AG09319 (cell line): ENCODE measurements at regions not wholly inside any gene's neighbourhood (a gene's known extent, or its start where the extent isn't known, plus 50 kb on each side); places are given as distances from the start of the nearest gene placed in this dataset.
"Not testable (repeated sequence)": the region's sequence is repeated elsewhere in the genome, so short reads cannot be mapped to it uniquely, and the experiment has no call there.

Experiments used
- DNase-seq: peaks from one replicate; pipeline ENCODE4 v3.0.0-alpha.2; 2010; ENCODE audit warnings: low read depth; ENCODE audit errors: extremely low read depth
- TF ChIP-seq, protein P1 (sequence below): IDR thresholded peaks from 2 replicates; pipeline ENCODE4 v1.5.1; 2011; ENCODE audit warnings: low read depth, mild to moderate bottlenecking, inconsistent platforms, low read length, moderate library complexity

DNA sequence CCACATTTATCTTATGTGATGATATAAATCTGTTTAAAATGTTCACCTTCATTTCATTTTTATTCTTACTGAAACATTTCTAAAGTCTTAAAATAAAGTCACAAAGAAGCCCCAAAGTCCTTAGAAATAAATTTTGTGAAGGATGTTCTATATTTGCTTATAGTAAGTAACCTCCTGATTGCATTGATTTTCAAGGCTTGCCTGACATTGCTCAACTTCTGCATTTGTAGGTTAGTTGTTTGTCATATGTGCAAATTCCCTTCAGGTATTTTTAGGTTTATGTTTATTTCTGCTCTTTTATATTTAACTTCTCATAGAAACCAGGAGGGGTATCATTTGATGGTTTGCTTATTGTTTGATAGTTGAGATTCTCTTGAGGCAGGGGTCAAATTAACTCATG is 417.8 kb downstream of the ARL4A start:
- TF ChIP-seq, protein P1, sequence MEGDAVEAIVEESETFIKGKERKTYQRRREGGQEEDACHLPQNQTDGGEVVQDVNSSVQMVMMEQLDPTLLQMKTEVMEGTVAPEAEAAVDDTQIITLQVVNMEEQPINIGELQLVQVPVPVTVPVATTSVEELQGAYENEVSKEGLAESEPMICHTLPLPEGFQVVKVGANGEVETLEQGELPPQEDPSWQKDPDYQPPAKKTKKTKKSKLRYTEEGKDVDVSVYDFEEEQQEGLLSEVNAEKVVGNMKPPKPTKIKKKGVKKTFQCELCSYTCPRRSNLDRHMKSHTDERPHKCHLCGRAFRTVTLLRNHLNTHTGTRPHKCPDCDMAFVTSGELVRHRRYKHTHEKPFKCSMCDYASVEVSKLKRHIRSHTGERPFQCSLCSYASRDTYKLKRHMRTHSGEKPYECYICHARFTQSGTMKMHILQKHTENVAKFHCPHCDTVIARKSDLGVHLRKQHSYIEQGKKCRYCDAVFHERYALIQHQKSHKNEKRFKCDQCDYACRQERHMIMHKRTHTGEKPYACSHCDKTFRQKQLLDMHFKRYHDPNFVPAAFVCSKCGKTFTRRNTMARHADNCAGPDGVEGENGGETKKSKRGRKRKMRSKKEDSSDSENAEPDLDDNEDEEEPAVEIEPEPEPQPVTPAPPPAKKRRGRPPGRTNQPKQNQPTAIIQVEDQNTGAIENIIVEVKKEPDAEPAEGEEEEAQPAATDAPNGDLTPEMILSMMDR, result no peak

DNA sequence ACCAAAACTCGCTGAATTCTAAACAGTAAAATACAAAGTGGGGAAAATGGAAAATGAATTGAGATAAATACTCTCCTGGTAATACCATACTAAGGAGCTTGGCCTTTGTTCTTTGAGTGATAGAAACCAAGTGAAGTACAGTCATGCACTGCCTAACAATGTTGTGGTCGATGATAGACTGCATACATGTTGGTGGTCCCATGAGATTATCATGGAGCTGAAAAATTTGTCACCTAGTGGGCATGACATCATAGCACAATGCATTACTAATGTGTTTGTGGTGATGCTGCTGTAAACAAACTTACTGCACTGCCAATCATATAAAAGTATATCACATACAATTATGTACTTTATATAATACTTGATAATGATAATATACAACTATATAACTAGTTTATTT is 419.1 kb downstream of the ARL4A start:
- no peak for DNase-seq
- TF ChIP-seq, protein P1, result no peak

More for the DNA sequence above, 417.8 kb downstream of the ARL4A start:
- no peak for DNase-seq

DNA sequence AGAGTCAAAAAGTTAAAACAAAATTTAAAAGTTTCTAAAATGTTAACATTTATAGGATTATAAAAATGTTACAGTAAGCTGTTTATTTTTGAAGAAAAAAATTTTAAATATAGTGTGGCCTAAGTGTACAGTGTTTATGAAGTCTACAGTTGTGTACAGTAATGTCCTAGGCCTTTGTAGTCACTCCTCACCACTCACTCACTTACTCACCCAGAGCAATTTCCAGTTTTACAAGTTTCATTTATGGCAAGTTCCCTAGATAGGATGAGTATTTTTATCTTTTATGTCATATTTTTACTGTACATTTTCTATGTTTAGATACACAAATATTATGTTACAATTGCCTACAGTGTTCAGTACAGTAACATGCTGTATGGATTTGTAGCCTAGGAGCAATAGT is 419.9 kb downstream of the ARL4A start:
- DNase-seq, result no peak
- TF ChIP-seq, protein P1, result no peak

DNA sequence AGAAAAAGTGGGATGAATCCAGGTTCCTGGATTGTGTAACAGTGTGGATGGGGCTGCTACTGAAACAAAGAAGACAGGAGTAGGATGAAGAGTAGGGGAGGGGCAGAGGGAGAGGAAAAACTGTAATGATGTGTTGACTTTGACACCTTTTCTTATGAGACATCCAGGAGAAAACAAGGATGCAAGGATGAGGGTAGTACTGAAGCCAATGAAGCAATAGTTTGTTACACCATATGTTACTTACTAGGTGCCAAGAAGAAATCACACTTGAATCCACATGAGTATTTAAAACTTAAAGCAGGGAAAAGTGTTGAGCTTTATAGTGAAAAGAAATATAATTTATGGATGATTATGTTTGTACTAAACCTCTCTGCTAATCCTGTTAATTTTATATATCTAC is 420.6 kb downstream of the ARL4A start:
- DNase-seq, result no peak
- TF ChIP-seq, protein P1, result no peak

DNA sequence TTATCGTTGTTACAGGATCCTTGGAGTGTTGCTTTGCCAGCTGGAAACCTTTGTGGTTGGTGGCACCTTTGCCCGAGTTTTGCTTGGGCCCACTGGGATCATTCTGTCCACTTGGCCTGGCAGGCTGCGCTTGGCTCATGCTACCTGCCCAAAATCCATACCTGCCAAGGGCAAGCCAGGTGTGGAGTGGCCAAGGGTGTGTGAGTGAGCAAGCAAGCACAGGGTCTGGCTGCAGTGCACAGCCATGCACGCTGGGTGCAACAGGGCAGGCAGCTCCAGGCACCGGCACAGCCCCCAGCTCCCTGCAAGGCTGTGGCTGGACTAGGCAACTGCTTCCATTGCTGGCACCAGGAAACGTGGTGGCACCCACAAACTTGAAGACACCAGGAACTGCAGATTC is 421.8 kb downstream of the ARL4A start:
- TF ChIP-seq, protein P1, result no peak
- DNase-seq, result no peak

DNA sequence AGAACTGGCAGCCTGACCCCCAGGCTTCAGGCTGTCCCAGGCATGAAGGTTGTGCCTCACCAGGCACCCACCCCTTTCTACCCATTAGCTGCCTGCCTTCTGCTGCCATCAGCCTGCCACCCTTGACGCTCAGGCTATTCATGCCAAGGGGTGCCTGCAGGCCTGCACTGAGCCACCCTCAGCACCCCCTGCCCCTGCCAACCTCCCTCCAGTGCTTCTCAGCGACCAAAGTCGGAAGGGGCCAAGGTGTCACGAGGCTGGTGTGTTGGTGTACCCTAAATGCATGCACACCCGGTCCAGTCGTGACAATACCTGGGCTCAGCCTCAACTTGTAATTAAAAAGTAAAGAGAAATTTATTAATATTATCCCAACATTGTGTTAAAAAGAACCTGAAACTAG is 422.7 kb downstream of the ARL4A start:
- no peak for DNase-seq
- TF ChIP-seq, protein P1, result no peak

DNA sequence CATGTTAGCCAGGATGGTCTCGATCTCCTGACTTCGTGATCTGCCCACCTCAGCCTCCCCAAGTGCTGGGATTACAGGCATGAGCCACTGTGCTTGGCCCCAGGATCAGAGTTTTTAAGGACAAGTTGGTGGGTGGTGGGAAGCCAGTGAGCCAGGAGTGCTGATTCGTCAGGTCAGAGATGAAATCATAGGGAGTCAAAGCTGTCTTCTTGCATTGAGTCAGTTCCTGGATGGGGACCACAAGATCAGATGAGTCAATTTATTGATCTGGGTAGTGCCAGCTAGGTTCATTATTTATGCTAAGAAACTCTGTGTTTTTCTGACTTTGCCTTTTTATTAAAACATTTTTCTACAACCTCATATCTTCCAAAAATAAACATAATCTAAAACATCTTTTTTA is 423.8 kb downstream of the ARL4A start:
- no peak for DNase-seq
- TF ChIP-seq, protein P1, result no peak

DNA sequence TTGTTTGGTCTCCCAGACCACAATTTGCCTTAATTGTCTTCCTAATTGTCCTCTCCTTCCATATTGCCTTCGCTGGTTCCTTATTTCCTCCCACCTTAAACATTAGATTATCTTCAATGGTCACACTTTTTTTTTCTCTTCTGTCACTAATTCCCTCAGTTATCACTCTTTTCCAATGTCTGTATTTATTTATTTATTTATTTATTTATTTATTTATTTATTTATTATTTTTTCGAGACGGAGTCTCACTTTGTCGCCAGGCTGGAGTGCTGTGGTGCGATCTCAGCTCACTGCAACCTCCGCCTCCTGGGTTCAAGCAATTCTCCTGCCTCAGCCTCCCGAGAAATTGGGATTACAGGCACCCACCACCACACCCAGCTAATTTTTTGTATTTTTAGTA is 426.8 kb downstream of the ARL4A start:
- DNase-seq, result not testable (repeated sequence)
